A673 (cell line): ENCODE measurements at regions not wholly inside any gene's neighbourhood (a gene's known extent, or its start where the extent isn't known, plus 50 kb on each side); places are given as distances from the start of the nearest gene placed in this dataset.

ENCODE experiments used
- CTCF ChIP-seq: fragments of 300-800, 200-600 bp; sonication (generic); conservative IDR thresholded peaks from 2 replicates; pipeline ENCODE4 v1.5.1; 2017; ENCODE audit warnings: low read depth, mild to moderate bottlenecking, antibody characterized with exemption, low read length, moderate library complexity, mixed read lengths
- EZH2 ChIP-seq: fragments of 200-600 bp; sonication (generic); IDR thresholded peaks from 2 replicates; pipeline ENCODE4 v1.6.1; 2017; ENCODE audit warnings: borderline replicate concordance, low read depth, mild to moderate bottlenecking, mixed read lengths, antibody characterized with exemption, low read length; ENCODE audit not compliant: poor library complexity, severe bottlenecking

DNA sequence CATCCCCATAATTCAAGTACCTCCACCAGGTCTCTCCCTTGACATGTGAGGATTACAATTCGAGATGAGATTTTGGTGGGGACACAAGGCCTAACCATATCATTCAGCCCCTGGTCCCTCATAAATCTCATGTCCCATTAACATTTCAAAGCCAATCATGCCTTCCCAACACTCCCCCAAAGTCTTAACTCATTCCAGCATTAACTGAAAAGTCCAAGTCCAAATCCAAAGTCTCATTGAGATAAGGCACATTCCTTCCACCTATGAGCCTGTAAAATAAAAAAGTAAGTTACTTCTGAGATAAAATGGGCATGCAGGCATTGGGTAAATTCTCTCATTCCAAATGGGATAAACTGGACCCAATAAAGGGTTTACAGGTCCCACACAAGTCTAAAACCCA lies 849.7 kb downstream of the BCL11A start:
- TF ChIP-seq CTCF, result no peak
- no peak for TF ChIP-seq EZH2
